Gastroesophageal sphincter (tissue), 4 donors: ENCODE measurements at regions not wholly inside any gene's neighbourhood (a gene's known extent, or its start where the extent isn't known, plus 50 kb on each side); places are given as distances from the start of the nearest gene placed in this dataset.

Experiments
- ATAC-seq: fragments of 150-250 bp; one replicate; pipeline ENCODE4 v1.9.1; 2016; ENCODE audit warnings: mild to moderate bottlenecking, moderate library complexity
- H3K27ac ChIP-seq, 4 donors: fragments of 200-600 bp; sonication (generic) in 3 of 4; 1 replicate in 3 of 4; 2 replicates in 1 of 4; pipeline ENCODE4 v1.5.1; 2016 to 2019
- H3K27me3 ChIP-seq: fragments of 200-600 bp; sonication (generic); one replicate; pipeline ENCODE4 v1.5.1; 2019
- H3K36me3 ChIP-seq, 2 donors: fragments of 200-600 bp; sonication (generic); one replicate each; pipeline ENCODE4 v1.5.1; 2019; ENCODE audit warnings: control low read depth in 1 of 2
- H3K4me1 ChIP-seq, 3 donors: fragments of 200-600 bp; sonication (generic); 1 replicate in 2 of 3; 2 replicates in 1 of 3; pipeline ENCODE4 v1.5.1; 2016 to 2019; ENCODE audit warnings: control low read depth in 2 of 3
- H3K4me3 ChIP-seq, 2 donors: fragments of 200-600 bp; sonication (generic); one replicate each; pipeline ENCODE4 v1.5.1; 2019; ENCODE audit warnings: mild to moderate bottlenecking in 1 of 2, moderate library complexity in 1 of 2
- H3K9me3 ChIP-seq, 3 donors: fragments of 200-600 bp; sonication (generic); one replicate each; pipeline ENCODE4 v1.5.1; 2017 to 2019; ENCODE audit warnings: control low read depth in 2 of 3
- EP300 ChIP-seq: sonication (generic); formaldehyde crosslinking; IDR thresholded peaks from one replicate; pipeline ENCODE4 v1.6.1; 2017; ENCODE audit warnings: antibody characterized with exemption, mild to moderate bottlenecking
- POLR2A ChIP-seq, 2 donors: fragments of 450-650 bp; IDR thresholded peaks; one replicate each; pipeline ENCODE4 v1.6.1; 2017; ENCODE audit warnings: antibody characterized with exemption in 2 of 2, mild to moderate bottlenecking in 2 of 2, moderate library complexity in 1 of 2
- POLR2AphosphoS5 ChIP-seq: sonication (generic); formaldehyde crosslinking; IDR thresholded peaks from one replicate; pipeline ENCODE4 v1.6.1; 2017; ENCODE audit warnings: antibody characterized with exemption
- WGBS, 2 donors: methylation state at CpG; one replicate each; pipeline ENCODE4 v1.1.5; 2018; ENCODE audit warnings: low coverage in 1 of 2; 5-methylcytosine and 5-hydroxymethylcytosine counted together
- TF ChIP-seq, protein P1 (sequence below), 4 experiments: fragments of 200-600 bp in 2 of 4; fragments of 450-650 bp in 2 of 4; sonication (generic) in 1 of 4; IDR thresholded peaks; one replicate each; pipeline ENCODE4 v1.5.1; 2017 to 2019; ENCODE audit warnings: antibody characterized with exemption in 4 of 4, mild to moderate bottlenecking in 2 of 4, moderate library complexity in 2 of 4

- no peak overlapping the region for H3K27ac ChIP-seq
- 70 to 90% methylated on average over 3 to 6 of the region's 9 CpGs for WGBS, 2 donors
- TF ChIP-seq EP300 (no peak), POLR2AphosphoS5 (no peak), POLR2A (IDR thresholded peaks at IDR 0.05) (no peak)
- TF ChIP-seq, protein P1, sequence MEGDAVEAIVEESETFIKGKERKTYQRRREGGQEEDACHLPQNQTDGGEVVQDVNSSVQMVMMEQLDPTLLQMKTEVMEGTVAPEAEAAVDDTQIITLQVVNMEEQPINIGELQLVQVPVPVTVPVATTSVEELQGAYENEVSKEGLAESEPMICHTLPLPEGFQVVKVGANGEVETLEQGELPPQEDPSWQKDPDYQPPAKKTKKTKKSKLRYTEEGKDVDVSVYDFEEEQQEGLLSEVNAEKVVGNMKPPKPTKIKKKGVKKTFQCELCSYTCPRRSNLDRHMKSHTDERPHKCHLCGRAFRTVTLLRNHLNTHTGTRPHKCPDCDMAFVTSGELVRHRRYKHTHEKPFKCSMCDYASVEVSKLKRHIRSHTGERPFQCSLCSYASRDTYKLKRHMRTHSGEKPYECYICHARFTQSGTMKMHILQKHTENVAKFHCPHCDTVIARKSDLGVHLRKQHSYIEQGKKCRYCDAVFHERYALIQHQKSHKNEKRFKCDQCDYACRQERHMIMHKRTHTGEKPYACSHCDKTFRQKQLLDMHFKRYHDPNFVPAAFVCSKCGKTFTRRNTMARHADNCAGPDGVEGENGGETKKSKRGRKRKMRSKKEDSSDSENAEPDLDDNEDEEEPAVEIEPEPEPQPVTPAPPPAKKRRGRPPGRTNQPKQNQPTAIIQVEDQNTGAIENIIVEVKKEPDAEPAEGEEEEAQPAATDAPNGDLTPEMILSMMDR (IDR thresholded peaks at IDR 0.05): no peak
- no peak overlapping the region for H3K4me3 ChIP-seq
- no peaks in the 10 kb centered on the region for H3K4me1 ChIP-seq
- no peak for ATAC-seq
- no peaks in the 10 kb centered on the region for H3K36me3 ChIP-seq
- no peaks in the 10 kb centered on the region for H3K9me3 ChIP-seq
- no peaks in the 10 kb centered on the region for H3K27me3 ChIP-seq
Measured at GRCh38 chr6:108746836-108747575, 101.2 kb upstream of the ARMC2 start.

GRCh38 chr6:108748055-108748454 lies 100.2 kb upstream of the ARMC2 start:
- H3K27ac ChIP-seq: no peak overlapping the region
- ATAC-seq: no peak
- H3K4me3 ChIP-seq: no peak overlapping the region
- no peaks in the 10 kb centered on the region for H3K36me3 ChIP-seq
- H3K4me1 ChIP-seq: no peaks in the 10 kb centered on the region
- TF ChIP-seq POLR2A (IDR thresholded peaks at IDR 0.05) (no peak), EP300 (no peak)
- 100% methylated on average over 1 of the region's 1 CpG for WGBS, 2 donors
- H3K9me3 ChIP-seq: no peaks in the 10 kb centered on the region
- H3K27me3 ChIP-seq: no peaks in the 10 kb centered on the region

- Histone ChIP-seq H3K27me3 (no peaks in the 10 kb centered on the region), H3K36me3 (no peaks in the 10 kb centered on the region), H3K4me1 (no peaks in the 10 kb centered on the region), H3K27ac (no peak overlapping the region), H3K9me3 (no peaks in the 10 kb centered on the region), H3K4me3 (no peak overlapping the region)
- WGBS, 2 donors: 78 to 88% methylated on average over 2 of the region's 3 CpGs
- TF ChIP-seq POLR2A (IDR thresholded peaks at IDR 0.05): no peak
- TF ChIP-seq POLR2AphosphoS5: no peak
- no peak for TF ChIP-seq EP300
- TF ChIP-seq, protein P1 (IDR thresholded peaks at IDR 0.05): no peak
- no peak for ATAC-seq
Measured at GRCh38 chr6:108748959-108749358, 99.3 kb upstream of the ARMC2 start.

DNA sequence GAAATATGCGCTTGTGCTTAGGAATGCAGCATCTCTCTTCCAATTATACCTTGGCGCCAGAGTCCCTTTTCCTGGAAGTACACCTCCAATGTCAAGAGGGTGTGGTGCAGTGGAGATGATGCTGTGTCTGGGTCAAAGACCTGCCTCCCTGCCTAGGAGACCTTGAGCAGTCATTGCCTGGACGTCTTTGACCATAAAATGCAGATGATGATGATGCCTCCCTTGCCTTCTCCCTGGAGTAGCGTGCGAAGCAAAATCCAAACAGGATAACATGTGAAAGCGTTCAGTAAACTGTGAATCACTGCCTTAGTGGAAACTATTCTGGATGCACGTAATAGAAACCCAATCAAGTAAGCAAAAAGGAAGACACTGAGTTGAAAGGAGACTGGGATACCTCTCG lies 97.4 kb upstream of the ARMC2 start:
- Histone ChIP-seq H3K4me1 (peaks cover 0 to 7% (median 4%) of the 10 kb centered on the region in 3 donors), H3K4me3 (no peak overlapping the region), H3K27me3 (no peaks in the 10 kb centered on the region), H3K9me3 (no peaks in the 10 kb centered on the region), H3K36me3 (no peaks in the 10 kb centered on the region), H3K27ac (no peak overlapping the region)
- 72 to 89% methylated on average over 3 to 6 of the region's 8 CpGs for WGBS, 2 donors
- TF ChIP-seq POLR2AphosphoS5 (no peak), EP300 (no peak), POLR2A (IDR thresholded peaks at IDR 0.05) (no peak)
- TF ChIP-seq, protein P1 (IDR thresholded peaks at IDR 0.05): no peak
- ATAC-seq: no peak

DNA sequence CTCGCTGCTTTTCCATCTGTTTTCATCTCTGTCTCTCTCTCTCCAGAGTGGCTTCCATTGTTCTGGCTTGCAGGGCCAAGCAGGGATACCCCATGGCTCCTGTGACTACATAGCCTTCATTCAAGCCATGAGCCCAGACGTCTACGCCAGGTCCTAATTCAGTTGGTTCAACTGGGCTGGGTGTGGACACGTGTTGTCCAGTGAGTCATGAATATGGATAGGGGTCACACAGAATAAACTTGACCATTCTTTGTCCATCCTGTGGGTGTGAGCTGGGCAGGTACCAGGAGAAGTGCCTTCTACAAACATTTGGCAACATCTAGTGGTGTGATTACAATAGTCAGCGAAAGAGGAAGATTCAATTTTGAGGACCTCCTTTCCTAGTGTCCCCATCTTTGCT lies 96.9 kb upstream of the ARMC2 start:
- H3K9me3 ChIP-seq: no peaks in the 10 kb centered on the region
- H3K4me3 ChIP-seq: no peak overlapping the region
- peaks cover 0 to 11% (median 4%) of the 10 kb centered on the region in 3 donors for H3K4me1 ChIP-seq
- TF ChIP-seq, protein P1 (IDR thresholded peaks at IDR 0.05): no peak
- no peak for TF ChIP-seq POLR2AphosphoS5
- WGBS, 2 donors: 83 to 96% methylated on average over 1 to 4 of the region's 5 CpGs
- H3K36me3 ChIP-seq: no peaks in the 10 kb centered on the region
- H3K27me3 ChIP-seq: no peaks in the 10 kb centered on the region
- no peak overlapping the region for H3K27ac ChIP-seq
- ATAC-seq: no peak
